Activated effector memory CD4-positive, alpha-beta T cell treated with Interleukin-2 at 50 U/mL for 16 hours (primary cell): ENCODE measurements at regions not wholly inside any gene's neighbourhood (a gene's known extent, or its start where the extent isn't known, plus 50 kb on each side); places are given as distances from the start of the nearest gene placed in this dataset.

Experiments
- DNase-seq: peaks from one replicate; pipeline ENCODE4 v3.0.0-alpha.2; 2020

DNA sequence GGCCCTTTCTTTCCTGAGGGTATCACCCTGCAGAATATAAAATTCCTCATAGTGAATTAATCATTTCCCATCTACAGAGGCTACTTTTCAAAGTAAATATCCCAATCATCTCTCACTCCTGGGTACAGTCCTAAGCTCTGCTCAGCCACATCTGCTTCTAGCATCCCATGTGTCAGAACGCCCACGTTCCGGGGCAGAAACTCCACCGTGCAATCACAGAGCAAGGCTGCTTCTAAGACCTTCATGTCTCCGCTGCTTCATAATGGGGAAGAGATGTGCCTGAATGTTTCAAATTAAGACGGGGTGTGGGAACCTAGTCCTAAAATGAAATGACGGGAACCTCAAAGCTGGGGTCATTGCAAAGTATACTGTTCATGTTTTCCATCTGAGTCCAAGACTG is 208.8 kb upstream of the GMDS start:
- DNase-seq, result no peak

DNA sequence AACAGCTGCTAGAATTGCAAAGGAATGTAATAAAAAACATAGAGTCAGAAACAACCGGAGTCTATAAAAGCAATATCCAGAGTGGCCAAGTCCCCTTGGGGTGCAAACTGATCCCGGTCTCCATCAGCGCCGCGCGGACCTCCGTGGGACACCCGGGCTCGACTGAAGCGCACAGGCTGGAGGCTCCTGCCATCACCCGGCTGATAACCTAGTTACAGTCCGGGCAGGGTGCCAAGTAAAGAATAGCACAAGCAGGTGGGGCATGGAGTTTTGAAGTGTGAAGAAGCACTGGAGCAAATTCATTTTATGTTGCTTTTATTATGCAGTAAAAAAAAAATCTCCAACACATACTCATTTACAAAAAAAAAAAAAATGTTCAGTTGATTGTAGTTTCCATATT is 205.1 kb upstream of the GMDS start:
- DNase-seq, result no peak

GRCh38 chr6:2449572-2449940 is 204.2 kb upstream of the GMDS start:
- DNase-seq, result no peak

DNA sequence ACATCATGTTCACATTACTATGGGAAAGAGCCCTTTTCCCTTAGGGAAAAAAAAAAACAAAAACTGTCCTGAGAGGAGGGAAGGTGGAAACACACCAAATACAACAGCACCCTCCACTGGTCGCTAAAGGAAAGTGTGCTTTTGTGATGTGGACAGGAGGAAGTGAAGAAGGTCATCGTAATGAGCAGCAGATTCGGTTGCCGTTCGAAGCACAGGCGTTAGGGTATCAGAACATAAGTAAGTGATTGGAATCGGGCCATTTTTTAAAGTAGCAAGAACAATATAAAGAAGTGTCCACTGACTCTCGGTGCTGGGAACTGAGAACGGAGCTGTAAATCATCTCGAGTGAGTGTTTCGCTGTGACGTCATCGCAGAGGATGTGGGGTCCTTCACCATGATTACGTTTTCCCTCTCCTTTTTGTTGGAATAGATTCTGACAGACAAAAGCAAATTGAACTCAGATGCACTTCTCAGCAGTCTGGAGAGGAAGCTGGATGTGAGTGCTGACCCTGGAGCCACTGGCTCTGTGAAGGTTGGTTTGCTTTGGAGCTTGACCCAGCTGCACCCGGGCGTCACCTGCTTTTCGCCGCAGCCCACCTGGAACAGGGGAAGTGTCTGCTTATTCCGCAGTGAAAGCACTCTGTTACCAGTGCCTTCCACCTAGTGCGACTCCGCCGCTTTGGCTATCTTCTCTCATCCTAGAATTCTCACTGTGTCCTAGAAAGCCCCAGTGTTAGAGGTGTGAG is 203.6 kb upstream of the GMDS start:
- DNase-seq, result no peak

DNA sequence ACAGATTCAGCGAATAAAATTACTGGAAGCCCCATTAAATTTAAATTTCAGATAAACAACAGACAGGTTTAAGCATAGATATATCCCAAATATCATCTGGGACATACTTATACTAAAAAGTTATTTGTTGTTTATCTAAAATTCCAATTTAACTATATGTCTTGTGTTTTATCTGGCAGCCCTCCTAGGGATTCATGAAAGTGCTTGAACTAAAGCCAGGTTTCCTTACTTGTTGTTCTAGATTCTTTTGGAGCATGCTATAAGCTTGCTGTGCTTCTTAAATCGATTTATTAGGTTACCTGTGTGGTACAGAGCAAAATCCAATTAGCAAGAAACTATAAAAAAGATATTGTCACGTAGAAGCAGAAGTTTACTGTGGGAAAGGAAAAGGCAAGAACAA is 202.5 kb upstream of the GMDS start:
- DNase-seq, result no peak

DNA sequence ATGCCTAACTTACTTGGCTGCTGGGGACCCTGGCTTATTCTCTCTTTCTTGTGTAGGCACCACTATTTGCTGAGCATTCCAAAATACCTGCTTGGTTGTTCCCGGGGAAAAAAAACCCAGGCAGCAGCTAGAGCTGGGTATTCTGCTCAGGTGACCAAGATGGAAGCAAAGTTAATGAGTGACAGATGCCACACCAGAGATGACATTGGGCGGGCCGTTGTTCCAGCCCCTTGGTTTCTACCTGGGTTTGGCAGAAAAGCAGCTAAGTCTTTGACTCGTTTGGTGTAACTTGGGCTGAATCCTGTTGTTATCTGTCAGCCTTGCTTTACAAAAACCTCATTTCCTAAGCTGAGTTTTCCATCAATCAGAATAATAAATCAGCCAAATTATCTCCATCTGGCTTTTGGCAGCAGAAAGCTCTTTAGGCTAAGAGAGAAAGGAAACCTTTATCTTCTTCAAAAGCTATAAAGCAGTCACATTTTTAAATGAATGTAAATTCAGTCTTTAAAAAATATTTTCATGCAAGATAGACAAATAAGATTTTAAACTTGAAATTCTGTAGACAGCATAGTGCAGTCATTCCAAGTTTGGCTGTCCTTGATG is 202.0 kb upstream of the GMDS start:
- no peak for DNase-seq

GRCh38 chr6:2441601-2442475 is 196.4 kb upstream of the GMDS start:
- no peak for DNase-seq

DNA sequence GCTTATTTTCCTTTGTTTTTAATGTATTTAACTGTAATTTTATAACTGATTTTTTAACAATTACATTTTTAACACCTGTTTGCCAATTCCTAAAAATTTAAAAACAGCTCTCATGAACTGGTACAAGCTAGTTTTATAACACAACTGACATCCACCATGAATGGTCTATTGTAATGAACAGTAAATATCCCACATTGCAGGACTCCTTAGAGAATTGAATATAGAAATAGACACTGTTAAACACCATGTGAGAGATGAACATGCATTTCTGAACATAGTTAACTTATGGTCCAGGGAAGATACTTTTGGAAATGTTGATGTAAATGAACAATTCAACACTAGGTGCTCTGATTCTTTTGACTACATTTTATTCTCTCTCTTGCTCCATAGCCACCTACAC is 195.1 kb upstream of the GMDS start:
- DNase-seq, result no peak

GRCh38 chr6:2439632-2440031 is 194.2 kb upstream of the GMDS start:
- DNase-seq, result no peak

DNA sequence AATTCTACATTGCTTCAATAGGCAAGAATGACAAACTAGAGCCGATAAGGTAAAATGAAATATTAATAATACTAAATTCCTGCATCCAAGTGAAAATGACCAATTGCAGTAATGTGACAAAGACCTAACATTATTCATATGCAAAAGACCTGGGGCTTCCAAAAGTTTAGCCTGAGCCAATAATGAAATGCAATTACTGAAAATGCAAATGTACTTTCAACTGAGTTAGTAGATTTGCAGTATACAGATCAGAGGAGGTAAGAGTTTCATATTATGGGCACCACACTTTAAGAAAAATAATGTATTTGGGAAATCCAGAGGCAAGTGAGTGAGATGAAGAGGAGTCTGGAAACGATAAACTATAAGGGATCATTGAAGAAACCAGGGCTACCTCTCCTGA is 193.7 kb upstream of the GMDS start:
- no peak for DNase-seq

GRCh38 chr6:2436410-2437154 is 191.2 kb upstream of the GMDS start:
- DNase-seq, result no peak

GRCh38 chr6:2435323-2435722 is 189.9 kb upstream of the GMDS start:
- no peak for DNase-seq

GRCh38 chr6:2434912-2435311 is 189.5 kb upstream of the GMDS start:
- no peak for DNase-seq

- DNase-seq, result no peak
Measured at GRCh38 chr6:2434116-2434515, 188.7 kb upstream of the GMDS start.

DNA sequence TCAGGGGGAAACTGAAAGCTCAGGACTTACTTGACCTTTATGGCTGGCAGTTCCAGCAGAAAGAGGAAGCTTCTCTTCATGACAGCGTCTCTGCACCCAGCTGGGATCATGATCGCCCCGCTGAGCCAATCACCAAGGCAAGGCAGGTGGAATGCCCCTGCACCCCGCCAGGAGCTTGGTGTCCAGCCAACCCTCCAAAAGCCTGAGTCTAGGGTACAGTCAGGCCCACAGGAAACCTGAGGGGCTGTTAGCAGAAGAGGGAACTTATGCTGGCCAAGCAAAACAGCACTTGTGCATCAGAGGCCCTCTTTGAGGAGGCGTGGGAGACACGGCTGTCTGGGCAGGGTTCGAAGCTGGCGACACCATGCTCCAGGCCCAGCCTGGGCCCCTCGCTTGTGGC is 188.3 kb upstream of the GMDS start:
- DNase-seq, result no peak

DNA sequence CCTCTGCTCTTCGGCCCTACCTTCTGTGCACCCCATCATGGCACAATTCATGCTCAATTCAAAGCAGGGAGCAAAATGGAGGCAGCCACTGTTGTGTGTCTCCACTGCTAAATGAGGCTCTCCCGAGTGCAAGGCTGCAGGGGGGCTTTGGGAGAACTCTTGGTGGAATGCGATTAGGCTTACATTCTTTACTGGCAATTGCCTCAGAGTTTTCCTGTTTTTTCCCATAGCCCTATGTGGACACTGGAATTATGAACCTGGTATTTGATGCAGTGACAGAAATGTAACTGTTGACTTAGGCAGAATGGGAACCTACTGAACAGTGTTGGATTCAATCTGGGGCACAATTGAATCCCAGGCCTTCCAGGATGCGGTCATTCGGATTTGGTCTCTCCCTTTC is 187.9 kb upstream of the GMDS start:
- DNase-seq, result no peak

- no peak for DNase-seq
Measured at GRCh38 chr6:2432292-2432691, 186.9 kb upstream of the GMDS start.

- no peak for DNase-seq
Measured at GRCh38 chr6:2430612-2431011, 185.2 kb upstream of the GMDS start.

DNA sequence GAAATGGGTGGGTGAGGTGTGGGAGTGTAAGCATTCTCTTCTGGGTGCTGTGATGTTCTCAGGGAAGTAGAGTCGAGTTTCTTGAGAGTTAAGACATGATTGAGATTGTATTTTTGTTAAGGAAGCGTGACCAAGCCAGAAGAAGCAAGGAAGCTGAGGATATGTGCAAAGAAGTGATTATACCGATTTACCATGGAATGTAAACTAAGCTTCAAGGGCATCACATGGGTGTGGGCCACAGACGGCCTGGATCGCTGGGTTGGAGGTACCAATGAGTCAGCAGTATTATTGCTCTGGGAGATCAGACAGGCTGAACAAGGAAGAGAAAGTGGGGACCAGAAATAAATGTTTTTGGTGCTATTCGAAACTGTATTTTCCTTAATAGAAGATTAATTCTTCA is 184.1 kb upstream of the GMDS start:
- DNase-seq, result no peak

GRCh38 chr6:2429032-2429431 is 183.6 kb upstream of the GMDS start:
- DNase-seq, result no peak

- no peak for DNase-seq
Measured at GRCh38 chr6:2426561-2427340, 181.3 kb upstream of the GMDS start.

GRCh38 chr6:2416128-2416712 is 170.8 kb upstream of the GMDS start:
- DNase-seq, result no peak
